Dermis microvascular lymphatic vessel endothelial cell (primary cell): ENCODE measurements at regions not wholly inside any gene's neighbourhood (a gene's known extent, or its start where the extent isn't known, plus 50 kb on each side); places are given as distances from the start of the nearest gene placed in this dataset.
"Not testable (repeated sequence)": the region's sequence is repeated elsewhere in the genome, so short reads cannot be mapped to it uniquely, and the experiment has no call there.

Source experiments
- DNase-seq, 2 donors: peaks; one replicate each; pipeline versions ENCODE4 v3.0.0 to v3.0.0-alpha.2; 2010; ENCODE audit warnings: low read depth in 2 of 2

- DNase-seq, result no peak
Measured at GRCh38 chr22:25487508-25487907, 77.0 kb upstream of the GRK3 start.

GRCh38 chr22:25488244-25489020 lies 76.0 kb upstream of the GRK3 start:
- peak in 1 of 2 donors; percentile 80 for DNase-seq

GRCh38 chr22:25489947-25490346 lies 74.5 kb upstream of the GRK3 start:
- no peak for DNase-seq

GRCh38 chr22:25490896-25491295 lies 73.6 kb upstream of the GRK3 start:
- DNase-seq, result no peak

GRCh38 chr22:25492162-25492561 lies 72.3 kb upstream of the GRK3 start:
- no peak for DNase-seq

DNA sequence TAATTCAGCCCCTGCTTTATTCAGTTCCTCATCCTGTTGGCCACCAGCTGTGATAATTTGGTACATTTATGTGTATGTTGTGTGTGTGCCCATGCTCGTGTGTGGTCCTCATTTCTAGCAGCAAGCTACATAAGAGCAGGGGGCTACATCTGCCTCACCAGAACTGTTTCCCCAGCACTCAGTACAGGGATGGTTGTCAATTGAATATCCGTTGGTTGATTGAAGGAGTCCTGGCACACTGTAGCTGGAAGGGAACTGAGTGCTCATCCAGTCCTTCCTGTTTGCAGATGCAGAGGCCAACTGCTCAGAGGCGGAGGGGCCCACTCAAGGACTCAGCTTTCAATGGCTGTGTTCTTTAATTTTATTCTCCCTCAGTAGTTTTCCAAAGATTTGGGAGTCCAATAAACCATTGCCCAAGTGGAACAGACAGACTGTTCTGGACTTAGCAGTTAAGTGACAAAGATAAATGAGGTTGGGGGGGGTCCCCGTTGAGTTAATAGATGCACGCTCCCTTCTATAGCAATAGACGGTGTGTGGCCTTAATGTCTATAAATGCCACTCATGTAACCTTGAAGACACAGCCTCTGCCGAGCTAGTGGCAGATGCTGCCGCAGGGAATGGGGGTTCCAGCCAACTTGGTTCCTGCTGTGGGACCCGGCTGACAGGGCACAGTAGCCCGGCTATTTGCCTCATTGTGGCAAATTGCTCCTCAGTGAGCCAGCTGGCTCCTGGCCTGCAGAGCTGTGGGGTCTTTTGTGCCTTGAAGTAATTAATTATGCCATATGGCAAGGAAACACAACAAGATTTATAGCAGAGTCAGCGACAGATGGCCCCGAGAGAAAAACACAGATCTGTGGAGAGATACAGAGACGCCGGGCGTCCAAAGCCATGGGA lies 71.4 kb upstream of the GRK3 start:
- no peak for DNase-seq

DNA sequence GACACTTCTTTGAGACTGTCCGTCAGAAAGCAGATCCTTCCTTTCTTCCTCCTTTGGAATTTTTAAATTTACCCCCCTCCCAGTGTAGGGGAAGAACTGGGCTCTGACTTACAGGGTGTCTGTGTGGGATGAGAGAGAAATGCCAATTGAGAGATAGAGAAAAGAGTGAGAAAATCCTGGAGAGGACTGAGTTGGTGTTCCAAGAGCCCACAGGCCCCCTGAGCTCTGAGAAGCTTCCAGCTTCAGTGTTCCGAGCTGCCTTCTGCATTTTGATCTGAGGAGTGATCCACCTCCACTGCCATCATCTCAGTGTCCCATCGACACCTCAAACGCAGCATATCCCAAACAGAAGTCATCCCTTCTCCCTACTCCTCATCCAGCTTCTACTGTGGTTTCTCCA lies 70.7 kb upstream of the GRK3 start:
- no peak for DNase-seq

DNA sequence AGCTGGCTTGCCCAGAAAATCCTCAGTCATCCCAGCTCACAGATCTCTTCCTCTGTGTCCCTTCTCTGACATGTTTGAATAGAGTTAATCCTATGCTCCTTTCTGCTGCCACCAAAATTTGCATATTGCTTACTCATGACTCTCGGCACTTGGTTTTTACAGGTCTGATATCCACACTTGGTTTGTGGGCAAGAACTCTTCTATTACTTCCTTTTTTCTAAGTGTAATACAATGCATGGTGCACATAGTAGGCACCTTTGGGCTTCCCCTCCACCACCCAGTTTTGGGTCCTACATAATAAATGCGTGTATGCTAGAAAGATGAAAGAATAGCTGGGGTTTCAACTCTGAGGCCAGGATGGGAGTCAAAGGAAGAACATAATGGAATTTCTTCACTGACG lies 69.7 kb upstream of the GRK3 start:
- no peak for DNase-seq

- no peak for DNase-seq
Measured at GRCh38 chr22:25495285-25495684, 69.2 kb upstream of the GRK3 start.

DNA sequence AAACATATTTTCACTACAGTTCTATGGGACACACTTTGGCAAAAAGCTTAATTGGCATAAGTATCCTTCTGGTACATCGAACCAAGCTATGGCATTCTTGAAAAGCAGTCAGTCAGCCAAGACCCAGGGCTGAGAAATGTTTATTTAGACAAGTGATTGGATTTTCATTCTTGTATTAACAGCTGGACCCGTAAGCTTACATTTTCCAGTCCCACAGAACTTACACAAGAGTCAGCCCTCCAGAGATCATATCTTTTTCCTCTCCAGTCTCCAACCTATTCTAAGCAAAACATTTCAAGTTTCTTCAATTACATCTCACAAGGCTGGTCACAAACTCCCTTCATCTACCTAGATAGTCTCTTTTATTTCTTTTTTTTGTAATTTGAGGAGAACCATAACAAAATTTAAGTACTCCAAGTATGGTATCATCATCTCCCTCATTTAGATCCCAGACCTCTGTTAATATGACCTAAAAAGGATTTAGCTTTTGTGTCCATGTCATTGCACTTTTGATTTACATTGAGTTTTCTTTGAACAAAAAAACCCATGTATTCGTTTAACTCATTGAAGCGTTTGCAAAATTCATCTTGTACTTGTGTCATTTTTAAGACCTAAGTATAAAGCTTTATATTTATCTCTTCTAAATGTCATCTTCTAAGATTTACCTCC lies 67.9 kb upstream of the GRK3 start:
- DNase-seq, result no peak

DNA sequence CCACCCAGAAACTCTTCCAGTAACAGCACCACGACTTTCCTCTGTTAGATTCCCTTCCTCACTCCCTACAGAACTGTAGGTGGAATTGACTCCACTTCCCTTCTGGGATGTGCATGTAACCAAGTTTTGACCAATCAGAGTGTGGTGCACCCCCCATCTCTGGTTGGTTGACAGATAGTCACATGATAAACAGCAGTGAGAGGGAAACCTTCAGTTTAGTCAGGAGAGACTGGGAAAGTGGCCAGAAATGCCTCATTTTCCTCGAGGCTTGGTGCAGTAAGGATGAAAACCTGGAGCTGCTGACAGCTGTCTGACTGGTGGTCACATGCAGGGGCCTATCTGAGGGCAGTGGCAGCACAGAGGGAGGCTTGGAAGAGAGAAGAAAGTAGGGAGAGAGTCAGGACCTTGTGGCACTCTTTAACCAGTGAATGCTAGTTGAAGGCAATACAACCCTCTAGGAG lies 67.3 kb upstream of the GRK3 start:
- no peak for DNase-seq

GRCh38 chr22:25497716-25498115 lies 66.8 kb upstream of the GRK3 start:
- no peak for DNase-seq

DNA sequence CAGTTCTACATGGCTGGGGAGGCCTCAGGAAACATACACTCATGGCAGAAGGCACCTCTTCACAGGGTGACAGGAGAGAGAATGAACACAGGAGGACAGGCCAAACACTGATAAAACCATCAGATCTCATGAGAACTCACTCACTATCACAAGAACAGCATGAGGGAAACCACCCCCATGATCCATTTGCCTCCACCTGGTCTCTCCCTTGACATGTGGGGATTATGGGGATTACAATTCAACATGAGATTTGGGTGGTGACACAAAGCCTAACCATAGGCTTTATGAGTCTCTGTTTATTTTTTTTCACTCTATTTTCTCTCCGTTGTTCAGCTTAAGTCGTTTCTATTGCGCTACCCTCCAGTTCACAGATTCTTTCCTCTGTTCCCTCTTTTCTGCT lies 63.8 kb upstream of the GRK3 start:
- not testable (repeated sequence) for DNase-seq

DNA sequence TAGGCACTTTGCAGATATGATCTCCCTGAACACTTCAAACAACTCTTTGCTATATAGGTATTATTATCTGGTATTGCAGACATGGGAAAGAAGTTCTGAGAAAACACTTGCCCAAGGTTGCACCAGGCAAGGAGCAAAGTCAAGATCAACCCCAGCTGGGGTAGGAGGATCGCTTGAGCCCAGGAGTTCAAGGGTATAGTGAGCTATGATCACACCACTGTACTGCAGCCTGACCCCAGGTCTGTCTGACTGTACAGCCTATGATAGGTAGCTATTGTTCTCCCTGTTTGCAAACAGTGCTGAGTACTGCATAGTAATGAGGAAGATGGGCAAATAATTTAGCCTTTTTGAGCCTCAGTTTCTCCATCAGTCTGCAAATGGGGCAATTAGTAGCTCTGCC lies 60.5 kb upstream of the GRK3 start:
- DNase-seq, result not testable (repeated sequence)

- DNase-seq, result no peak
Measured at GRCh38 chr22:25508161-25508560, 56.3 kb upstream of the GRK3 start.

DNA sequence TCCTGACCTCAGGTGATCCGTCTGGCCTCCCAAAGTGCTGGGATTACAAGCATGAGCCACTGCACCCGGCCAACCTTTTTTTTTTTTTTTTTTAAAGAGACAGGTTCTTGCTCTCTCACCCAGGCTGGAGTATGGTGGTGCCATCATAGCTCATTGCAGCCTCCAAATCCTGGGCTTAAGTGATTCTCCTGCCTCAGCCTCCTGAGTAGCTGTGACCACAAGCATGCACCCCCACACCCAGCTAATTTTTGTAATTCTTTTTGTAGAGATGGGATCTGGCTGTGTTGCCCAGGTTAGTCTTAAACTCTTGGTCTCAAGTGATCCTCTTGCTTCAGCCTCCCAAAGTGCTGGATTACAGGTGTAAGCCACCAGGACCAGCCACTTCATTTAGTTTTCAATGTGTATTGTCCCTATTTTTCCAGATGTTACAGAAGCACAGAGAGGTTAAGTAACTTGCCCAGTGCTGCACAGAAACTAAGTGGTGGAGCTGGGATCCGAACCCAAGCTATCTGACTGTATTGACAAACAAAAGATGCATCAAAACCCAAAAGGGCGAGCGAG lies 55.6 kb upstream of the GRK3 start:
- DNase-seq, result no peak

DNA sequence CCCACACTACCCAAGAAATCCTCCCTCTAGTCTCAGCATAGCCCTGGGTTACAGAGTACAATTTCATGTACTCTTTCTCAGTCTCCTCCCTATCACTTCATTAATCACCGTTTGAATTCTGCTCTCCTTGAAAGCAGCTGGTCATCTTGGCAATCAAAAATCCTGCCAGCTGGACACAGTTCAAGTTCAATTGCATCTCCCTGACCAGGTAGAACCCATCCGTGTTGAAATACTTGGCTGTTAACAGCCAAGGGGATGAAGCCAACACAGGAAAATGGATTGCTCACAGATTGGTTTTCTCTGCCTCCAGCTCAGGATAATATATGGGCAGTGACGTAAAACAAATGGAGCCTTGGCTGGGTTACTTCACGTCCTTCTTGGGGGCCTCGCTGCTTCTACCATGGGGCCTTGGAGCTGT lies 55.1 kb upstream of the GRK3 start:
- DNase-seq, result no peak

DNA sequence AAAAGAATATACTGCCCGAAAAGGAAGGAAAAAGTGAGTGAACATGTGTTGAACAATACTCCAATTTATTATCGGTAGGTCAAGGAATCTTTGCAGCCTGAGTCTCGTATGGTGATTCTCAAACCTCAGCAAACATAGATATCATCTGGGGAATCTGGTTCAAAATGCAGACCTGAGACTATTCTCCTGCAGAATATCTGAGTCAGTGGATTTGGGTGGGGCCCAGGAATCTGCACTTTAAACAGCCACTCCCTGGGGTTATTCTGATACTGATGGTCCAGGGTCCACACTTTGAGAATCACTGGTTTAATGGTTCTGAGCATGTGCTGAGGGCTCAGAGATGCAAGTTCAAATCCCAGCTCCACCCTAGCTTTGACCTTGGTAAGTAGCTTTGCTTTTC lies 53.6 kb upstream of the GRK3 start:
- no peak for DNase-seq

DNA sequence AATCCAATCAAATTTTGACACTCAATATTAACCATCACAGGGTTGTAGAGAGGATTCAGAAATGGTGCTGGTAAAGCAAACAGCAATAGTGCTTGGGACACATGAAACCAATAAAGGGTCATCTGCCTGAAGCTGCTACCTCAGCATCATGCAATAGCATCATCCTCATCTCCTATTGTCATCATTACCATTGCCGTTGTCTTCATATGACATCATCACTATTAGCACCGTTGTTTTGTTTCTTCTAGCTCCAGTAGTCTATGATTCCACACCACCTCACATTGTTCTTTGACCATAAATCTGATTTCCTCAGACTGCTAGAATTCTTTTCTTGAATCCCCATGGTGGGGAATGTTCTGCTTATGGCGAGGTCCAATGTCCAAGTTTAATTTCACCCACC lies 52.8 kb upstream of the GRK3 start:
- DNase-seq, result no peak

GRCh38 chr22:25514436-25515180 lies 49.9 kb upstream of the GRK3 start:
- DNase-seq, result no peak
